DND-41 (cell line): ENCODE measurements at regions not wholly inside any gene's neighbourhood (a gene's known extent, or its start where the extent isn't known, plus 50 kb on each side); places are given as distances from the start of the nearest gene placed in this dataset.

Source experiments
- ATAC-seq: fragments of 200-7000 bp; cut with Tn5 transposase; 3 replicates; pipeline ENCODE4 v1.9.1; 2021; ENCODE audit warnings: low read depth; ENCODE audit not compliant: insufficient read depth
- DNase-seq: peaks from one replicate; pipeline ENCODE4 v3.0.0-alpha.2; 2020
- H2AFZ ChIP-seq: 2 replicates; pipeline ENCODE4 v1.6.0; 2012; ENCODE audit warnings: low read depth, low read length
- H3K27ac ChIP-seq: 2 replicates; pipeline ENCODE4 v1.5.1; 2012; ENCODE audit warnings: low read length, inconsistent platforms
- H3K27me3 ChIP-seq: fragments of 200-600 bp; sonication (generic); 2 replicates; pipeline ENCODE4 v1.6.0; 2012; ENCODE audit warnings: low read length, mild to moderate bottlenecking, inconsistent platforms; ENCODE audit not compliant: insufficient read depth, poor library complexity
- H3K36me3 ChIP-seq: 2 replicates; pipeline ENCODE4 v1.5.1; 2012; ENCODE audit warnings: low read length, inconsistent platforms; ENCODE audit not compliant: insufficient read depth
- H3K4me1 ChIP-seq: 2 replicates; pipeline ENCODE4 v1.5.1; 2012; ENCODE audit warnings: mild to moderate bottlenecking, low read length; ENCODE audit not compliant: insufficient read depth
- H3K4me2 ChIP-seq: 2 replicates; pipeline ENCODE4 v1.6.0; 2012; ENCODE audit warnings: mild to moderate bottlenecking, moderate library complexity, low read length, inconsistent platforms; ENCODE audit not compliant: insufficient read depth
- H3K4me3 ChIP-seq, 2 experiments: fragments of 200-600 bp in 1 of 2; shearing (Covaris generic) in 1 of 2; 2 replicates each; pipeline ENCODE4 v1.5.1; 2012 to 2016; ENCODE audit warnings: inconsistent platforms in 2 of 2, low read length in 2 of 2, mild to moderate bottlenecking in 2 of 2, low read depth in 1 of 2, moderate library complexity in 1 of 2
- H3K79me2 ChIP-seq: 2 replicates; pipeline ENCODE4 v1.6.0; 2012; ENCODE audit warnings: low read length, inconsistent platforms; ENCODE audit not compliant: insufficient read depth
- H3K9ac ChIP-seq: 2 replicates; pipeline ENCODE4 v1.6.0; 2012; ENCODE audit warnings: low read depth, mild to moderate bottlenecking, inconsistent platforms, low read length, moderate library complexity
- H3K9me3 ChIP-seq: 2 replicates; pipeline ENCODE4 v1.5.1; 2012; ENCODE audit warnings: low read length, moderate library complexity, mild to moderate bottlenecking, inconsistent platforms; ENCODE audit not compliant: insufficient read depth, severe bottlenecking
- H4K20me1 ChIP-seq: 2 replicates; pipeline ENCODE4 v1.6.0; 2012; ENCODE audit warnings: low read length; ENCODE audit not compliant: insufficient read depth
- CTCF ChIP-seq: IDR thresholded peaks from 2 replicates; pipeline ENCODE4 v1.5.1; 2012; ENCODE audit warnings: borderline replicate concordance, low read length, moderate library complexity, mild to moderate bottlenecking; ENCODE audit not compliant: poor library complexity, severe bottlenecking; ENCODE audit errors: extremely low read depth
- EZH2 ChIP-seq: IDR thresholded peaks from 3 replicates; pipeline ENCODE4 v1.6.1; 2012; ENCODE audit warnings: borderline replicate concordance, low read depth, mild to moderate bottlenecking, moderate library complexity, low read length, inconsistent platforms; ENCODE audit not compliant: severe bottlenecking

- no peak overlapping the region for H3K4me2 ChIP-seq
- no peak overlapping the region for H3K27ac ChIP-seq
- TF ChIP-seq CTCF = no peak
- no peak for TF ChIP-seq EZH2
- no peak overlapping the region for H2AFZ ChIP-seq
- H3K27me3 ChIP-seq = no peaks in the 10 kb centered on the region
- H4K20me1 ChIP-seq = no peaks in the 10 kb centered on the region
- no peaks in the 10 kb centered on the region for H3K9me3 ChIP-seq
- no peaks in the 10 kb centered on the region for H3K4me1 ChIP-seq
- ATAC-seq = no peak
- H3K4me3 ChIP-seq = no peak overlapping the region
- H3K36me3 ChIP-seq = no peaks in the 10 kb centered on the region
- no peak overlapping the region for H3K9ac ChIP-seq
- DNase-seq = no peak
- no peaks in the 10 kb centered on the region for H3K79me2 ChIP-seq
Observed at GRCh38 chr13:37340901-37341670, 235.6 kb upstream of the CSNK1A1L start.

GRCh38 chr13:37339386-37339735 lies 233.9 kb upstream of the CSNK1A1L start:
- Histone ChIP-seq H2AFZ (no peak overlapping the region), H3K9me3 (no peaks in the 10 kb centered on the region), H3K27me3 (no peaks in the 10 kb centered on the region), H3K4me1 (no peaks in the 10 kb centered on the region), H3K36me3 (no peaks in the 10 kb centered on the region), H4K20me1 (no peaks in the 10 kb centered on the region), H3K4me3 (no peak overlapping the region), H3K9ac (no peak overlapping the region), H3K4me2 (no peak overlapping the region), H3K27ac (no peak overlapping the region), H3K79me2 (no peaks in the 10 kb centered on the region)
- DNase-seq = no peak
- TF ChIP-seq EZH2 (no peak), CTCF (no peak)
- ATAC-seq = no peak

- H3K79me2 ChIP-seq = no peaks in the 10 kb centered on the region
- no peak overlapping the region for H2AFZ ChIP-seq
- no peaks in the 10 kb centered on the region for H4K20me1 ChIP-seq
- no peaks in the 10 kb centered on the region for H3K4me1 ChIP-seq
- no peak overlapping the region for H3K4me2 ChIP-seq
- DNase-seq (no peak), ATAC-seq (no peak)
- H3K27ac ChIP-seq = no peak overlapping the region
- H3K36me3 ChIP-seq = no peaks in the 10 kb centered on the region
- H3K9me3 ChIP-seq = no peaks in the 10 kb centered on the region
- no peak overlapping the region for H3K4me3 ChIP-seq
- TF ChIP-seq CTCF (no peak), EZH2 (no peak)
- no peaks in the 10 kb centered on the region for H3K27me3 ChIP-seq
- no peak overlapping the region for H3K9ac ChIP-seq
Observed at GRCh38 chr13:37338726-37339385, 233.4 kb upstream of the CSNK1A1L start.
